ENCODE measurements at regions not wholly inside any gene's neighbourhood (a gene's known extent, or its start where the extent isn't known, plus 50 kb on each side); places are given as distances from the start of the nearest gene placed in this dataset.

- TF ChIP-seq POLR2A (IDR thresholded peaks at IDR 0.05) (no peak), CTCF (IDR thresholded peaks at IDR 0.05) (no peak)
Observed at GRCh38 chr1:218642033-218642948, 297.2 kb downstream of the TGFB2 start.

Measured in esophagus squamous epithelium (tissue), 4 donors.